ENCODE measurements at regions not wholly inside any gene's neighbourhood (a gene's known extent, or its start where the extent isn't known, plus 50 kb on each side); places are given as distances from the start of the nearest gene placed in this dataset.

DNA sequence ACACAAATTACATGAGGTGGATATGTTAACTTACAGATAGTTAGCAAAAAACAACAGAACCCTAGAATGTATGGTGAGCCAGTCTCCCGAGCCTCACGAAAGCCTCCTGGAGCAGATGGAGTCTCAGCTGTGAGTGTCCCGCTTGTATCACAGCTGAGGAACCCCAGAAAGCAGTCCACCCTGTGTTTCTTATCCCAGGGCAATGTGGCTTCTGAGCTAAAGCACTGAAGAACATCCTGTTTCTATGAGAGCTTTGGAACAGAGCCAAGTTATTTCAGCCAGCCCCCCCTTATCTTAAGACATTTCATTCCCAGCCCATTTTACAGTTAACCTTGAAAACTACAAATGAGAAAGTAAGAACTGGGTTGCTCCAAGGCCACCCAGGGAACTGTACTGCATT, 1220.9 kb upstream of the CDH6 start:
- no peaks in the 10 kb centered on the region for H3K9me3 ChIP-seq
- no peak for DNase-seq (ENCODE audit: extremely low spot score)
- H3K36me3 ChIP-seq = no peaks in the 10 kb centered on the region
- no peaks in the 10 kb centered on the region for H3K27me3 ChIP-seq
- intact Hi-C loops (cut with DNase I) = no loop called here
- no peak overlapping the region for H3K27ac ChIP-seq (replicated peaks in 1 of 4)
- no peak overlapping the region for H3K4me3 ChIP-seq
- no peaks in the 10 kb centered on the region for H3K4me1 ChIP-seq
- WGBS = 76% methylated on average over 3 of the region's 3 CpGs
- TF ChIP-seq, protein P1, sequence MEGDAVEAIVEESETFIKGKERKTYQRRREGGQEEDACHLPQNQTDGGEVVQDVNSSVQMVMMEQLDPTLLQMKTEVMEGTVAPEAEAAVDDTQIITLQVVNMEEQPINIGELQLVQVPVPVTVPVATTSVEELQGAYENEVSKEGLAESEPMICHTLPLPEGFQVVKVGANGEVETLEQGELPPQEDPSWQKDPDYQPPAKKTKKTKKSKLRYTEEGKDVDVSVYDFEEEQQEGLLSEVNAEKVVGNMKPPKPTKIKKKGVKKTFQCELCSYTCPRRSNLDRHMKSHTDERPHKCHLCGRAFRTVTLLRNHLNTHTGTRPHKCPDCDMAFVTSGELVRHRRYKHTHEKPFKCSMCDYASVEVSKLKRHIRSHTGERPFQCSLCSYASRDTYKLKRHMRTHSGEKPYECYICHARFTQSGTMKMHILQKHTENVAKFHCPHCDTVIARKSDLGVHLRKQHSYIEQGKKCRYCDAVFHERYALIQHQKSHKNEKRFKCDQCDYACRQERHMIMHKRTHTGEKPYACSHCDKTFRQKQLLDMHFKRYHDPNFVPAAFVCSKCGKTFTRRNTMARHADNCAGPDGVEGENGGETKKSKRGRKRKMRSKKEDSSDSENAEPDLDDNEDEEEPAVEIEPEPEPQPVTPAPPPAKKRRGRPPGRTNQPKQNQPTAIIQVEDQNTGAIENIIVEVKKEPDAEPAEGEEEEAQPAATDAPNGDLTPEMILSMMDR (IDR thresholded peaks at IDR 0.05) = no peak
- TF ChIP-seq POLR2A (IDR thresholded peaks at IDR 0.05; ENCODE audit: low read depth) = no peak
- TF ChIP-seq POLR2AphosphoS5 (IDR thresholded peaks at IDR 0.05) = no peak
- TF ChIP-seq EP300 (IDR thresholded peaks at IDR 0.05) = no peak

DNA sequence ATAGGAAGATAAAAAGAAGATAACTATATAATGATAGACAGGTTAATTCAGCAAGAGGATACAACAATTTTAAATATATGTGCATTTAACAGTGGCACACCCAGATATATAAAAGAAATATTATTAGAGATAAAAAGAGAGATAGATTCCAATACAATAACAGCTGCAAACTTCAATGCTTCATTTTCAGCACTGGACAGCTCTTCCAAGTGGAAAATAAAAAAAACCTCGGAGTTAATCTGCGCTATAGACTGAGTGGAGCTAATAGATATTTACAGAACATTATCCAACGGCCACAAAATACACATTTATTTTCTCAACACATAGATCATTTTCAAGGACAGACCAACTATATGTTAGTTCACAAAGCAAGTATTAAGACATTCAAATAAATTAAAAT, 1229.5 kb upstream of the CDH6 start:
- DNase-seq (ENCODE audit: extremely low spot score) = no peak
- intact Hi-C loops (cut with DNase I) = no loop called here
- Histone ChIP-seq H3K36me3 (no peaks in the 10 kb centered on the region), H3K4me3 (no peak overlapping the region), H3K27ac (replicated peaks in 1 of 4) (no peak overlapping the region), H3K27me3 (no peaks in the 10 kb centered on the region), H3K9me3 (no peaks in the 10 kb centered on the region), H3K4me1 (no peaks in the 10 kb centered on the region)
- TF ChIP-seq POLR2AphosphoS5 (IDR thresholded peaks at IDR 0.05) (no peak), POLR2A (IDR thresholded peaks at IDR 0.05; ENCODE audit: low read depth) (no peak), EP300 (IDR thresholded peaks at IDR 0.05) (no peak)
- TF ChIP-seq, protein P1 (IDR thresholded peaks at IDR 0.05) = no peak
- 52% methylated on average over 3 of the region's 3 CpGs for WGBS

DNA sequence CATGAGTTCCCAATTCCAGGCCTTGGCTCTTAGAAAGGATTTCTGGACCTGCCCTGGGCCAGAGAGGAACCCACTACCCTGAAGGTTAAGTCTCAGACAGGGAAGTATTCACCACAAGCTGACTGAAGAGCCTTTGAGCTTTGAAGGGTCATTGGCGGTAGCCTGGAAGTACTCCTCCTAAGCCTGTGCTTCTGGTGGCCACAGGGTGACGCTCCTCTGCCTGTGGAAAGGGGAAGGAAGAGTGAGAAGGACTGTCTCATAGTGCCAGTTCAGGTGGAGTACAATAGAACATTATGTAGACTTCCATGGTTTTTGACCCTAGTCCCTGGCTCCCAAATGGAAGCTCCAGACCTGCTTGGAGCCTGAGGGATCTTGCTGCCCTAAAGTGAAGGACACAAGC, 1233.2 kb upstream of the CDH6 start:
- no peak overlapping the region for H3K27ac ChIP-seq (replicated peaks in 1 of 4)
- intact Hi-C loops (cut with DNase I) = no loop called here
- H3K4me3 ChIP-seq = no peak overlapping the region
- no peaks in the 10 kb centered on the region for H3K4me1 ChIP-seq
- H3K27me3 ChIP-seq = no peaks in the 10 kb centered on the region
- TF ChIP-seq POLR2A (IDR thresholded peaks at IDR 0.05; ENCODE audit: low read depth) = no peak
- TF ChIP-seq EP300 (IDR thresholded peaks at IDR 0.05) = no peak
- TF ChIP-seq POLR2AphosphoS5 (IDR thresholded peaks at IDR 0.05) = no peak
- TF ChIP-seq, protein P1 (IDR thresholded peaks at IDR 0.05) = no peak
- WGBS = 65% methylated on average over 2 of the region's 2 CpGs
- H3K36me3 ChIP-seq = no peaks in the 10 kb centered on the region
- no peaks in the 10 kb centered on the region for H3K9me3 ChIP-seq
- no peak for DNase-seq (ENCODE audit: extremely low spot score)

DNA sequence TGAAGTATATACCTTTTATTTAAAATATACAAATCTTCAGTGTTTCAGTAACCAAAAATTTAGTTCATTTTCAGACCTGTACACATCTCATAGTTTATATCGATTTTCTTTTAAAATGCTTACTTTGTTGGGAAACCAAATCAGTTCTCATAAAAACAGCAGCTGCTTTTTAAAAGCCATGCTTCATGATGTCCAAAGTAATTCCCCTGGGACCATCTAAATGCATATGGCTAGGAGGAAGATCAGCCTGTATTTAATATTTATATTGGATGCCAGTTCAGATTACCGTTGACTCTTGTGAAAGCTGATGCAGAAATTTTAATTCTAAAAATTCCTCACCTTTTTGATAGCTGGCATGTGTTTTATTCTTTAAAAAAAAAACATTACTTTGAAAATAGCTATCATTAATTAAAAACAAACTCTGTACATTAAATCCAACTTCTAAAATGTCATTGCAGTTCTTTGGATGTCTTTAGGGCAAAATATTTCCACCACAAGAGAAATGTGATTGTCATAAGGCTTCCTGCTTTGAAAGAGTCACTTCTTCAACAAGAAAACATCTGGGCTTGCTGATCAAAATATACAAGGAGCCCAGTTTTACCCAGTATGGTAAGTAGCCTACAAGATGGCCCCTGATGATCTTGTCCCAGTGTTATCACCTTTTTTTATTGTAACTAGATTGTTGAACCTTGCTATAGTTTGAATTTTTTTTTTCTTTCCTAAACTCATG, 1242.9 kb upstream of the CDH6 start:
- Histone ChIP-seq H3K27ac (replicated peaks in 1 of 4) (no peak overlapping the region), H3K27me3 (no peaks in the 10 kb centered on the region), H3K36me3 (no peaks in the 10 kb centered on the region), H3K4me1 (no peaks in the 10 kb centered on the region), H3K9me3 (no peaks in the 10 kb centered on the region), H3K4me3 (no peak overlapping the region)
- WGBS = 80% methylated on average over 2 of the region's 2 CpGs
- DNase-seq (ENCODE audit: extremely low spot score) = no peak
- TF ChIP-seq EP300 (IDR thresholded peaks at IDR 0.05) (no peak), POLR2A (IDR thresholded peaks at IDR 0.05; ENCODE audit: low read depth) (no peak), POLR2AphosphoS5 (IDR thresholded peaks at IDR 0.05) (no peak)
- TF ChIP-seq, protein P1 (IDR thresholded peaks at IDR 0.05) = no peak
- intact Hi-C loops (cut with DNase I) = no loop called here
